A172 (cell line): ENCODE measurements at regions not wholly inside any gene's neighbourhood (a gene's known extent, or its start where the extent isn't known, plus 50 kb on each side); places are given as distances from the start of the nearest gene placed in this dataset.

Experiments
- DNase-seq: peaks from one replicate; pipeline ENCODE4 v3.0.0-alpha.2; 2015; ENCODE audit warnings: low spot score

- no peak for DNase-seq
Observed at GRCh38 chr12:77572371-77572770, 258.3 kb upstream of the NAV3 start.

DNA sequence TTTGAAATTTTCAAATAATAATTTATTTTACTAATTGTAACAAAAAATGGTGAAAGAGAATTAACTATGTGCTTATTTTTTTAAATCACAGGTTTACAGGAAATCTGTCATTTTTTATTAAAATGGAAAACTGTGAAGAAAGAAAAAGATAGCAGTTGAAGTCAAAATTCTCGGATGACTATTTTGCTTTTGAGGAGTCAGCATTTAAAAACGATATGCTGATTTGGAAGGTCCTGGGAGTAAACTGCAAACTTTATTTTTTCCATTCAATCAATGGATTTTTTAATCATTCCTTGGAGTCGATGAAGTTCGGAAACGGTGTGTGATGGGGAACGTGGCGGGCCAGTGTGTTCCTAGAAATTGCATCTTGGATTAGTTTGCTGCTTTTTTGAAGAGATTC lies 258.9 kb upstream of the NAV3 start:
- no peak for DNase-seq

DNA sequence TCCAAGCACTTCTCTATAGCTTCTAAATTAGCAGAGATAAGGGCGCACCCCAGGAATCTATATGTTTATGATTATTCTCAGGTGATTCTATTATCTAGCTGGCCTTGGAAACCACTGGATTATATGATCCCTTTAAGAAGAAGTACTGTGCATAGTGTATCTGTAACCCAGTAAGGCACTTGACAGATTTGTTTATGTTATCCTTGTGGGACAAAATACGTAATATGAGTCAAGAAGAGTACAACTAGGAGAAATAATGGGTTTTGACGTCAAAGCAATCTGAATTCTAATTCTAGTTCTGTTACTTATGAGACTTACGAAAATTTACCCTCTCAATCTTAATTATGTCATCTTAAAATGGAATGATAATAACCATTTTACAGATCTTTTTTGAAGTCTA lies 259.6 kb upstream of the NAV3 start:
- no peak for DNase-seq

DNA sequence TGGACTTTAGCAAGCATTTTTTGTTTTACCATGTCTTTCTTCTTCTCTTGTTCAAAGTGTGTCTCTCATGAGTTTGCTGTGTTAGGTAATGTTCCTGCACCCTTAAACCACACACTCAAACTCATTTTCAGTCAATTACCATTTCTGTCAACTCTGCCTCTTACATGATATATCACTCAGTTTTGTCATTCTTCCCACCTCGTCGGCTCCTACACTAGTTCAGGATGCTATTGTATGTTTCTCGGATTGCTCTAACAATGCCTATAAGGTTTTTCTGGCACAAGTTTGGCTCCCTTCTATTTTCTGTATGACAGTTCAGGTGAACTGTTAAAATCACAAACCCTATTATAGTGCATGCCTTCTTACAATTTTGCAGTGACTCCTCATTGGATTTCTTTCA lies 260.8 kb upstream of the NAV3 start:
- DNase-seq: no peak

DNA sequence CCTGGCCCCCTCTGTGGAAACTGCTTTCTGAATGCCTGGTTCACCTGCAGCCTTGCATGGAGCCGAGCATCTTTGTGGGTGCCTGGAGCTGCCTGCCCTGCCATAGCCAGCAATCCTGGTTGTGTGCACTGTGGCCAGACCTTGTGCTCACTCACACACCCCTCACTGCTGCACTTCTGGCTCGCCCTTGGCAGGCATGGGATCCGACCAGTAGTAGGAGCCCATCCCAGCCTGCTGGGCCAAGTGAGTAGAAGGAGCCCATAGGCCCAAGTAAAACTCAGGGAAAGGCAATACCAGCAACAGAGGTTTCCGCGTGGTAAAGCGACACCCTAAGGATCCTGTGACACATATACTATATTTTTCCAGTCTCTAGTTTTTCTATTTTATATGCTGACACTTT lies 270.0 kb upstream of the NAV3 start:
- DNase-seq: no peak

DNA sequence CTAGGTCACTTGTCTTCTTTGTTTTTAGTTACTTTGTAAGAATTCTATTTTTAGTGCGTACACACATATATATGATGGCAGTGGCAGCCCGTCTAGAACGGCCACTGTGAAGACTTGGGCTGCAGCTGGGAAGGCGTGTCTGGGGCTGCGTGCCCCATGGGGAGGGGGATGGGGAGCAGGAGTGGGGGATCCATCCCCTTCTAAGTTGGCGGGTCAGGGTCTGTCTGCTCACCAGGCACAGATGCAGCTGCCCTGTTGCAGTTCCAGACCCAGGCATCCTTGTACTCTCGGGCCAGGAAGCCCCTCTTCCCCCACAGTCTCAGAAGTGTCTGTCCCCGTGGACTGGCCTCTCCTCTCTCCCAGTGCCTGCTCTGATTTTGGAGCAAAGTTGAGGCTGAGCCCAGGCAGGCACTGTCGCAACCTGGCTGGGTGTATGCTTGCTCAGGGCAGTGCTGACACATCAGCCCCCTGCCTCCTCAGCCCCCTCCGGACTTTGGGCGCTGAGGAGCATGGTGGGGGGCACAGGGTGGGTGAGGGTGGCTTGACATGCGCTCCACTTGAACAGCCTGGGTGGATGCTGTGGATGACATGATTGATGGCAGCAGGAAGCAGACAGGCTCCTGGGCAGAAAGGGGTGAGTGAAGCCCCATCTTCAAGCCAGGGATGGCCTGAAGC lies 271.2 kb upstream of the NAV3 start:
- DNase-seq: no peak

- DNase-seq: no peak
Observed at GRCh38 chr12:77555074-77555473, 275.6 kb upstream of the NAV3 start.

- DNase-seq: no peak
Observed at GRCh38 chr12:77553976-77554619, 276.6 kb upstream of the NAV3 start.

DNA sequence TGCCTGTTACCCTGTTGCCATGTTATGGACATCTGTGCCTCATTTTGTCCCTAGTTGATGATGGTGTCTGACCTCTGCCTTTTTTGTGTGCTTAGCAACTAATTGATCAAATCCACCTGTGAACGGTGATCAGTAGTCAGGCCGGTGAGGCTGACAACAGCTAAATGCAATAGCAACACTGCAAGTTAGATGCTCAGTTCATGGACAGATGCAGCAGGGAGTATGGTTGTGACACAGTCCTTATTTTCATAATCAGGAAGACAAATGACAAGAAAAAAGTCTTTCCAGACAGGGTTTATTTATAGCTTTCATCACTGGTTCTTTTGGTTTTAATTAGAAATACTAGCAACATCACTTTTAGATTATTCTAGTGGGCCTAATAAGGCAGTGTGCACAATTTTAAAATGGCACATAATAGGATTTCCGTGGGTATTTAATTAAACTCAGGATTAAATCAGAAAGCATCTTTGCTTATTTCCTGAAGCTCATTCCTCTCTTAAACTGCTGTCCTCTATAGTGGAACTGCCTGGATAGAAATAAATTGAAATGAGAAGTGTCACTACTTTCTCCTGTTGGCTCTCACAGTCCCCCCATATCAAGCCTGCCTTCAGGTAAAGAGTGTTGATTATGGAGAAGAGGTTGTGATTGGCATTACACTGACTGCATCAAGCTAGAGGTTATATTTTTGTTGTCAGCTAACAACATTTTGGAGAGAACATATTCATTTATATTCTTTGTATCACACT lies 281.1 kb upstream of the NAV3 start:
- DNase-seq: no peak

- DNase-seq: no peak
Observed at GRCh38 chr12:77548797-77549196, 281.9 kb upstream of the NAV3 start.

- no peak for DNase-seq
Observed at GRCh38 chr12:77540097-77540496, 290.6 kb upstream of the NAV3 start.

GRCh38 chr12:77537663-77538062 lies 293.0 kb upstream of the NAV3 start:
- DNase-seq: no peak

GRCh38 chr12:77535734-77536133 lies 295.0 kb upstream of the NAV3 start:
- no peak for DNase-seq

DNA sequence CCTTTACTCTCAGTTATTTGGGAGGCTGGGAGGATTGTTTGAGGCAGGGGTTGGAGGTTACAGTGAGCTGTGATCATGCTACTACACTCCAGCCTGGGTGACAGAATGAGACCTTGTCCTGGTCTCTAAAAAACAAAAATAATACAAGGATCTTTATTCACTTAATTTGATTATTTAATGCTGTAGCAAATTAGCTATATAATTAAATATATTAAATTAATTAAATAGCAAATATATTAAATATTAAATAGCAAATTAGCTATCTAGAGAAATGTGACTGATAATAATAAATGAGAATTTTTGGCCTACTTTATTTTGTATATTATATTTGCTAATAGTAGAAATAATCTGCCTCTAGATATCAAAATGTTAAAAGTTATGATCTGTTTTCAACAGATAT lies 298.8 kb upstream of the NAV3 start:
- DNase-seq: no peak

DNA sequence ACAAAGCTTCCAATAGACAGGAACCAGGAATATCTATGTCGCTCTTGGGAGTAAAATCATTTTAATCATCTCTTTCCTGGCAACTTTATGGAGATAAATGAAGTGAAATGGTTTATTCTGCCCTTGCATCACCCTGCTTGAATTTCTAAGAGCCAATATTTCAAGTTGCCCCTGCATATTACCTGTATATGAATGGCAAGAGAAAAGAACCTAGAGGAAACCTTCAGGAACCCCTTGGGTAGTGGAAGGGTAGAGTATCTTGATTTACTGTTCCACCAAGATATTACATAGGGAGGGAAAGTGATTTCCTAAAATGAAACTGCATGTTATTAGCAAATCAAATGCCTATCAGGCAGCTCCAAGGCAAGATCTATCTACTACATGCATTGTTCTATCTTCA lies 308.4 kb upstream of the NAV3 start:
- no peak for DNase-seq

DNA sequence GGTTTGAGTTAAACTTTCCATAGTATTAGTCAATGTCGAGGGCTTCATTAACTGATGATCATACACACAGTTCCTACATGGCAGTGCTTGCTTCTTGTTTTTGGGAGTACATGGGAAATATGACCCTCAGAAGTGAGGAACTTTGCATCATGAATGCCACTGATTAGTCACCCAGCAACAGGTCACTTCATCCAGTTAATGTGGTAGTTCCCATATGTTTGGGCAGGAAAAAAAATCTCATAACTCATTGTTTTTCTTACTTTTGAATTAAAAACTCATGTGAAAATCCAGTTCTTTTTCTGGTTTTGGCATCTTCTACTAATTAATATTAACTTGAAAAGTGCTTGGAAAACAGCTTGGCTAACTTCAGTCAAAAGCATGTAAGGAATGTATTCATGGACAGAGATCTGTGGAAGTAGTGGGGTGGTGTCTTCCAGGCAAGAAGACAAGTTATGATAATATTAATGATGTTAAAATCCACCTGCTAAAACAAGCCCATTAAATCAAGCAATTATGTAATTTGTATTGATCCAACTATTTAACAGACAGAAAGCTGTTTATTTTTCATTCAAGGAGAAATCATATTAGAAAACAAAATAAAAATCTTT lies 309.1 kb upstream of the NAV3 start:
- DNase-seq: no peak

GRCh38 chr12:77514511-77514910 lies 316.2 kb upstream of the NAV3 start:
- DNase-seq: no peak

- DNase-seq: no peak
Observed at GRCh38 chr12:77510985-77511384, 319.7 kb upstream of the NAV3 start.

DNA sequence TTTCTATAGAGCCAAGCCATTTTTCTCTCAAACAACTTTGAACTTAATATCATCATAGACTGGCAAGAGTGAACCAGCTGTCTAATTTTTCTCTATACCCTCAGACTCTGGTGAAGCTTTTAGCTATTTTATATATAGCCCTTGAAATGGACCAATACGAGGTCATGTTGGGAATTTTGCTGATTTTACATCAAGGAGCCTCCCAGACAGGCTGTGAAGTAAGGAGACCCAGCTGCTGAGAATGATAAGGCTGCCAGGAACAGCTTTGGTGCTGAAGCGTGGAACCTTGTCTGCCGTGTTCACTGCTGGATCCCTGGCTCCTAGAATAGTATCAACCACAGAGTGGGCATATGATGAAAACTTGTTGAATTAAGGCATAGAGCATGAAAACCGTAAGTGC lies 326.2 kb upstream of the NAV3 start:
- no peak for DNase-seq

DNA sequence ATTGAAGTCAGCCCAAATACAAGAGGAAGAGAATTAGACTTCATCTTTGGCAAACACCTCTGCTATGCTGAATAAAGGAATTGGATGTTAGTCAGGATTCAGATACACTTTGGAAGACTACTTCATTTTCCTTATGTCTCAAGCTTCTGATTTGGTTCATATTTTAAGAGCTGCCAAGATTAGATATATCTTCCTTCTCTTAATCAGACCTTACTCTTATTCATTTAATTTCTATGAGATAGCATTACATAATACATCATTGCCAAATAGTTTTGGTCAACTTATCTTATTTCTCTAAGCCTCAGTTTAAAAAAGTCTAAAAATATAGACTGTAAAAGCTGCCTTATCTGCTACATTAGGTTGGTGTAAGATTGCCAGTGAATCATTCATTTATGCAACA lies 330.6 kb upstream of the NAV3 start:
- no peak for DNase-seq

DNA sequence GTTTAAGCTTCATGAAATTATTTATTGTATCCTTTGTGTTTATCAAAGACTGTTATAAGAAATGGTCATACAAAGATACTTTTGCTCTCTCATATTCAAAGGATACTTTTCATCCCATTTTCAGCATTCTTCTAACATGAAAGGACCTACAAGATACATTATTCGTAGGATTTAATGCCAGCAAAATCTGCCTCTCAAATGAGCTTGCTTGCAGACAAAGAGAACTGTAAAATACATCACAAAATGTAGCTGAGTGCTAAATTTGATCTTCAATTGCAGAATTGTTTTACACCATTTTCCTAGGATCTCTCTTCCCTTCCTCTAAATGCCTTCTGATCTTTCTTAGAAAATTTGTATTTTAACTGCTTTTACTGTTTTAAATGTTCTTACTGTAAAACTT lies 333.0 kb upstream of the NAV3 start:
- no peak for DNase-seq

DNA sequence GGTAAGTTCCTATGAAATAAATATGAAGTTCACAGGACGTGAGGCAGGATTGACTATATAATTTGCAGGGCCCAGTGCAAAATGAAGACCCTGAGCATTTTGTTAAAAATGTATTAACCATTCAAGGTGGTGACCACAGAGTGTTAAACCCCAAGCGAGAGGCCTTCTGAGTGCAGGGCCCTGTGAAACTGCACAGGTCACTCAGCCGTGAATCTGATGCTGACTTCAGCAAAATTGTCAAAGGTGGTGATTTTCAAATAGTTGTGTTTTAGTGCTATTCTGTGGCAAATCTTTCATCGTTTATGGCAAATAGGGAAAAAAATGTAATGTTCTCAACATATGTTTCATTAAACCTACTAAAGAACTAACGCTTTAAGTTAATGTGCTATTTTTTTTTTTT lies 334.0 kb upstream of the NAV3 start:
- no peak for DNase-seq

- DNase-seq: no peak
Observed at GRCh38 chr12:77494296-77494695, 336.4 kb upstream of the NAV3 start.
